ENCODE measurements at regions not wholly inside any gene's neighbourhood (a gene's known extent, or its start where the extent isn't known, plus 50 kb on each side); places are given as distances from the start of the nearest gene placed in this dataset.

GRCh38 chr12:61220337-61220736, 1039.9 kb upstream of the USP15 start:
- no peak for TF ChIP-seq POLR2AphosphoS5 (IDR thresholded peaks at IDR 0.05)
- TF ChIP-seq CTCF (IDR thresholded peaks at IDR 0.05), result no peak
